ENCODE measurements at regions not wholly inside any gene's neighbourhood (a gene's known extent, or its start where the extent isn't known, plus 50 kb on each side); places are given as distances from the start of the nearest gene placed in this dataset.

DNA sequence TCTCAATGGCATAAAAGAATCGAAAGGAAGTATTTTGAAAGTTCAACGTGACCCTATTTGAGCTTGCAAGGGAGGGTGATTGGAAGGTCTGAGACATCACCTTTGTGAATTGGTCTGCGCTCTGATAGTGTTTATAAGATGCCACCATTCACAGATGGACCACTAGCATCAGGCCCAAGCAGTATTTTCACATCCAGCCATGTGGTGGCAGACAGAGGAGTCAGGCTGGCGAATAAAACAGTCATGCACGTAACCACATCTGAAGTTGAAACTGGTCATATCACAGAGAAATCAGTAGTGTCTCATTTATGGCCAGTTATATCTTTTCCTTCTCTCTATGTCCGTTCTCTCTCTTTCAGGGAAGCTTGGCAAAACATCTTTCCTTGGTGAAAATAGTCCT is 170.1 kb upstream of the ONECUT1 start:
- H3K27ac ChIP-seq (ENCODE audit: insufficient read length, low read depth, low read length): no peak overlapping the region
- no CpG with 5 or more reads among the region's 6 CpGs for whole genome bisulfite sequencing (ENCODE audit: extremely low coverage, insufficient read length, low lambda C conversion rate)
- H3K4me1 Mint-ChIP-seq: peaks cover 15% of the 10 kb centered on the region in 2 experiments
- H3K27ac Mint-ChIP-seq: no peak overlapping the region
- H2BK20ac ChIP-seq (ENCODE audit: low read depth, low read length, poor library complexity, severe bottlenecking): no peak overlapping the region
- H3K23me2 ChIP-seq (ENCODE audit: insufficient read length, low read depth, low read length, poor library complexity, severe bottlenecking): no peaks in the 10 kb centered on the region
- H2AK5ac ChIP-seq (ENCODE audit: insufficient read length, low read length): no peak overlapping the region
- TF ChIP-seq, protein P1, sequence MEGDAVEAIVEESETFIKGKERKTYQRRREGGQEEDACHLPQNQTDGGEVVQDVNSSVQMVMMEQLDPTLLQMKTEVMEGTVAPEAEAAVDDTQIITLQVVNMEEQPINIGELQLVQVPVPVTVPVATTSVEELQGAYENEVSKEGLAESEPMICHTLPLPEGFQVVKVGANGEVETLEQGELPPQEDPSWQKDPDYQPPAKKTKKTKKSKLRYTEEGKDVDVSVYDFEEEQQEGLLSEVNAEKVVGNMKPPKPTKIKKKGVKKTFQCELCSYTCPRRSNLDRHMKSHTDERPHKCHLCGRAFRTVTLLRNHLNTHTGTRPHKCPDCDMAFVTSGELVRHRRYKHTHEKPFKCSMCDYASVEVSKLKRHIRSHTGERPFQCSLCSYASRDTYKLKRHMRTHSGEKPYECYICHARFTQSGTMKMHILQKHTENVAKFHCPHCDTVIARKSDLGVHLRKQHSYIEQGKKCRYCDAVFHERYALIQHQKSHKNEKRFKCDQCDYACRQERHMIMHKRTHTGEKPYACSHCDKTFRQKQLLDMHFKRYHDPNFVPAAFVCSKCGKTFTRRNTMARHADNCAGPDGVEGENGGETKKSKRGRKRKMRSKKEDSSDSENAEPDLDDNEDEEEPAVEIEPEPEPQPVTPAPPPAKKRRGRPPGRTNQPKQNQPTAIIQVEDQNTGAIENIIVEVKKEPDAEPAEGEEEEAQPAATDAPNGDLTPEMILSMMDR (conservative IDR thresholded peaks at IDR 0.05): no peak
- H3K4me1 ChIP-seq (ENCODE audit: insufficient read depth, low read length): 0 out of 2 replicates have a peak, but pooled peaks cover 2% of the 10 kb centered on the region
- no peaks in the 10 kb centered on the region for H3K36me3 Mint-ChIP-seq (ENCODE audit: insufficient read depth in 1 of 3, low read depth in 3 of 3)
- H3K27me3 ChIP-seq (ENCODE audit: insufficient read depth, low read length): no peaks in the 10 kb centered on the region
- H3K27me3 Mint-ChIP-seq (ENCODE audit: low read depth): no peaks in the 10 kb centered on the region
- no peak overlapping the region for H2AFZ ChIP-seq (ENCODE audit: low read length)
- no peak overlapping the region for H3K9ac ChIP-seq (ENCODE audit: extremely low read depth, insufficient read length, low read length)
- no peaks in the 10 kb centered on the region; a peak in 1 of 5 replicates for H3K9me3 Mint-ChIP-seq
- no peak overlapping the region for H2BK120ac ChIP-seq (ENCODE audit: low read depth, low read length, poor library complexity, severe bottlenecking)
- no peak overlapping the region for H2BK12ac ChIP-seq (ENCODE audit: insufficient read length, low read depth, low read length)
- H3T11ph ChIP-seq (ENCODE audit: low read length): no peak overlapping the region
- H3K14ac ChIP-seq (ENCODE audit: insufficient read depth, low read length): no peak overlapping the region
- DNase-seq: no peak
- H3K79me1 ChIP-seq (ENCODE audit: insufficient read depth, low read depth, low read length, poor library complexity, severe bottlenecking): no peaks in the 10 kb centered on the region
- H4K91ac ChIP-seq (ENCODE audit: insufficient read length, low read depth, low read length): no peak overlapping the region
- H3K4me2 ChIP-seq (ENCODE audit: insufficient read depth, insufficient read length, low read length): no peak overlapping the region
- H3K4ac ChIP-seq (ENCODE audit: low read depth, low read length): no peak overlapping the region
- no peak overlapping the region for H4K5ac ChIP-seq (ENCODE audit: insufficient read length, low read depth, low read length)
- H4K8ac ChIP-seq (replicated peaks; ENCODE audit: insufficient read length, low read depth, low read length): no peak overlapping the region
- no peak overlapping the region for H3K23ac ChIP-seq (ENCODE audit: insufficient read length, low read depth, low read length)
- no peak overlapping the region for H3K4me3 Mint-ChIP-seq
- H2BK5ac ChIP-seq (ENCODE audit: insufficient read length, low read length): no peak overlapping the region
- H3K18ac ChIP-seq (ENCODE audit: insufficient read length, low read depth, low read length): no peak overlapping the region
- H2BK15ac ChIP-seq (ENCODE audit: low read depth, low read length): no peak overlapping the region
- no peaks in the 10 kb centered on the region for H3K79me2 ChIP-seq (ENCODE audit: insufficient read depth, low read length)
- H3K9me3 ChIP-seq (ENCODE audit: control insufficient read depth, low read depth, low read length): no peaks in the 10 kb centered on the region
- no peaks in the 10 kb centered on the region for H4K20me1 ChIP-seq (ENCODE audit: control insufficient read depth, insufficient read depth, insufficient read length)
- no peak overlapping the region for H3K56ac ChIP-seq (ENCODE audit: insufficient read length, low read depth, low read length)
